Neuronal stem cell (in vitro differentiated cells): ENCODE measurements at regions not wholly inside any gene's neighbourhood (a gene's known extent, or its start where the extent isn't known, plus 50 kb on each side); places are given as distances from the start of the nearest gene placed in this dataset.

ENCODE experiments used
- DNase-seq: peaks from one replicate; pipeline ENCODE4 v3.0.0-alpha.2; 2013; ENCODE audit warnings: low spot score
- H2AFZ ChIP-seq: one replicate; pipeline ENCODE4 v1.6.1; 2013; ENCODE audit warnings: mild to moderate bottlenecking, low read length, inconsistent platforms
- H2AK5ac ChIP-seq: 2 replicates; pipeline ENCODE4 v1.6.1; 2013; ENCODE audit warnings: low read depth, mild to moderate bottlenecking, inconsistent platforms, low read length, moderate library complexity, mixed read lengths
- H2BK120ac ChIP-seq: 2 replicates; pipeline ENCODE4 v1.6.1; 2013; ENCODE audit warnings: low read depth, mild to moderate bottlenecking, inconsistent platforms, low read length, moderate library complexity, mixed read lengths
- H2BK12ac ChIP-seq: one replicate; pipeline ENCODE4 v1.6.1; 2013; ENCODE audit warnings: low read length, inconsistent platforms
- H2BK15ac ChIP-seq: 2 replicates; pipeline ENCODE4 v1.6.1; 2013; ENCODE audit warnings: mild to moderate bottlenecking, low read length, inconsistent platforms, mixed read lengths
- H2BK5ac ChIP-seq: one replicate; pipeline ENCODE4 v1.6.1; 2013; ENCODE audit warnings: inconsistent platforms, mild to moderate bottlenecking, low read length, moderate library complexity
- H3K14ac ChIP-seq: one replicate; pipeline ENCODE4 v1.6.1; 2013; ENCODE audit warnings: low read length, inconsistent platforms
- H3K18ac ChIP-seq: 2 replicates; pipeline ENCODE4 v1.6.1; 2013; ENCODE audit warnings: low read length, inconsistent platforms
- H3K23ac ChIP-seq: 2 replicates; pipeline ENCODE4 v1.6.1; 2013; ENCODE audit warnings: low read depth, mild to moderate bottlenecking, mixed read lengths, low read length, inconsistent platforms; ENCODE audit not compliant: poor library complexity
- H3K27ac ChIP-seq: replicated peaks from 3 replicates; pipeline ENCODE4 v1.5.1; 2013; ENCODE audit warnings: low read length, inconsistent platforms
- H3K27me3 ChIP-seq, 3 experiments: 2 replicates each; pipeline ENCODE4 v1.6.1; 2013; ENCODE audit warnings: low read length in 3 of 3, mild to moderate bottlenecking in 2 of 3, inconsistent platforms in 1 of 3, low read depth in 1 of 3, mixed read lengths in 1 of 3, moderate library complexity in 1 of 3; ENCODE audit not compliant: control insufficient read depth in 3 of 3, insufficient read depth in 3 of 3
- H3K36me3 ChIP-seq, 2 donors: replicated peaks in 1 of 2; 2 replicates each; pipeline ENCODE4 v1.6.1; 2013; ENCODE audit warnings: low read length in 2 of 2; ENCODE audit not compliant: control insufficient read depth in 2 of 2, insufficient read depth in 2 of 2
- H3K4ac ChIP-seq: 2 replicates; pipeline ENCODE4 v1.6.1; 2013; ENCODE audit warnings: inconsistent platforms, mild to moderate bottlenecking, low read length, moderate library complexity
- H3K4me1 ChIP-seq, 2 donors: 1 replicate in 1 of 2; 2 replicates in 1 of 2; pipeline ENCODE4 v1.6.1; 2013; ENCODE audit warnings: low read length in 2 of 2, low read depth in 1 of 2; ENCODE audit not compliant: control insufficient read depth in 2 of 2, insufficient read depth in 1 of 2
- H3K4me2 ChIP-seq: one replicate; pipeline ENCODE4 v1.6.1; 2013; ENCODE audit warnings: mild to moderate bottlenecking, low read length, inconsistent platforms; ENCODE audit not compliant: insufficient read depth, poor library complexity, severe bottlenecking
- H3K4me3 ChIP-seq, 2 donors: 2 replicates each; pipeline ENCODE4 v1.5.1; 2013; ENCODE audit warnings: low read length in 2 of 2, mild to moderate bottlenecking in 2 of 2, inconsistent platforms in 1 of 2, moderate library complexity in 1 of 2
- H3K79me1 ChIP-seq: one replicate; pipeline ENCODE4 v1.6.1; 2013; ENCODE audit warnings: low read depth, mild to moderate bottlenecking, inconsistent platforms, low read length, moderate library complexity
- H3K9ac ChIP-seq: one replicate; pipeline ENCODE4 v1.6.1; 2013; ENCODE audit warnings: mild to moderate bottlenecking, low read depth, low read length, inconsistent platforms; ENCODE audit not compliant: poor library complexity
- H3K9me3 ChIP-seq, 2 donors: replicated peaks in 1 of 2; 2 replicates each; pipeline versions ENCODE3 to v1.6.1; 2013; ENCODE audit warnings: low read length in 2 of 2, mild to moderate bottlenecking in 2 of 2, inconsistent platforms in 1 of 2, low read depth in 1 of 2, mixed read lengths in 1 of 2, moderate library complexity in 1 of 2; ENCODE audit not compliant: control insufficient read depth in 2 of 2, insufficient read depth in 1 of 2
- H4K8ac ChIP-seq: one replicate; pipeline ENCODE4 v1.6.1; 2013; ENCODE audit warnings: low read depth, mild to moderate bottlenecking, inconsistent platforms, low read length, moderate library complexity
- H4K91ac ChIP-seq: one replicate; pipeline ENCODE4 v1.6.1; 2013; ENCODE audit warnings: low read length, low read depth, mild to moderate bottlenecking, inconsistent platforms; ENCODE audit not compliant: poor library complexity
- WGBS, 2 donors: extraction: QIAGEN DNeasy Blood & Tissue Kit; methylation state at CpG; one replicate each; pipeline ENCODE4 v1.1.7; 2013; ENCODE audit warnings: missing lambda C conversion rate in 2 of 2, mixed read lengths in 1 of 2; ENCODE audit not compliant: insufficient read length in 2 of 2, insufficient replicate concordance in 1 of 2; ENCODE audit errors: extremely low coverage in 2 of 2; 5-methylcytosine and 5-hydroxymethylcytosine counted together

DNA sequence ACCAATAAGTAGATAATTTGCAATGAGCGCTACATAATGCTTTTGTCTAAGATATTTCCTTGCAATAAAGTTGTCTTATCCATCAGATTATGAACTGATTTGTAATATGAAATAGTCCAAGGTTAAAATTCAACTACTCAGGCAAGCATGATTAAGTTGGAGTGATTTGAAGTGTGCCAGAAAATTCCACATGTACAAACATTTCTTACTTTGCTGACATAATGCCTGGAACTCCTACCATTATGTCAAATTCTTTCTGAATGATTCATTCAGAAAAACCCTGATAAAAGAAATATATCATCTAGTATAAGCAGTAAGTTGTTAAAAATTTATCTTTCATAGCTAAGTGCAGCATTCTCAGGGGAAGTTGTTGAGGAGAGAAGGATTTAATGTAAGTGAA is 87.3 kb downstream of the CBLN2 start:
- Histone ChIP-seq H3K27ac (no peak overlapping the region), H2BK5ac (no peak overlapping the region), H3K18ac (no peak overlapping the region), H3K23ac (no peak overlapping the region), H3K4me3 (no peak overlapping the region), H4K8ac (no peak overlapping the region), H3K36me3 (no peaks in the 10 kb centered on the region), H3K14ac (no peak overlapping the region), H3K27me3 (no peaks in the 10 kb centered on the region), H2AK5ac (no peak overlapping the region), H4K91ac (no peak overlapping the region), H2AFZ (no peak overlapping the region), H2BK120ac (no peak overlapping the region), H3K4me2 (no peak overlapping the region), H3K9me3 (no peaks in the 10 kb centered on the region), H3K4me1 (no peaks in the 10 kb centered on the region), H3K4ac (no peak overlapping the region), H3K9ac (no peak overlapping the region), H2BK12ac (no peak overlapping the region), H3K79me1 (no peaks in the 10 kb centered on the region), H2BK15ac (no peak overlapping the region)
- no peak for DNase-seq
- no CpG with 5 or more reads among the region's 1 CpG for WGBS, 2 donors

DNA sequence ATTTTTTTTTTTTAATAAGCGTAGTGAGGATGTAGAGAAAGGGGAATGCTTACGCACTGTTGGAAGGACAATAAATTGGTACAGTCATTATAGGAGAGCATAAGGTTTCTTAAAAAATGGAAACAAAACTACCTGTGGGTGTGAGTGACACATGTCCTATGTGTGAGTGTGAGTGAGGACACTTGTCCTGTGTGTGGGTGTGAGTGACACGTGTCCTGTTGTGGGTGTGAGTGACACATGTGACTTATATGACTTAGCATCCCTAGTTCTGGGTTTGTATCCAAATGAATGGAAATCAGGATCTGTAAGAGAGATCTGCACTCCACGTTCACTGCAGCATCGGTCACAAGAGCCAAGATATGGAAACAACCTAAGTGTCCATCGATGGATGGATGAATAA is 91.8 kb downstream of the CBLN2 start:
- Histone ChIP-seq H3K18ac (no peak overlapping the region), H3K27me3 (no peaks in the 10 kb centered on the region), H3K4me3 (no peak overlapping the region), H3K9ac (no peak overlapping the region), H3K27ac (no peak overlapping the region), H3K23ac (no peak overlapping the region), H3K9me3 (peaks cover 0 to 2% of the 10 kb centered on the region in 2 donors), H2BK5ac (no peak overlapping the region), H3K14ac (no peak overlapping the region), H2BK12ac (no peak overlapping the region), H3K79me1 (no peaks in the 10 kb centered on the region), H3K36me3 (no peaks in the 10 kb centered on the region), H4K91ac (no peak overlapping the region), H2AFZ (no peak overlapping the region), H4K8ac (no peak overlapping the region), H3K4ac (no peak overlapping the region), H2AK5ac (no peak overlapping the region), H3K4me1 (no peaks in the 10 kb centered on the region), H3K4me2 (no peak overlapping the region), H2BK15ac (no peak overlapping the region), H2BK120ac (no peak overlapping the region)
- 100% methylated on average over 1 of the region's 6 CpGs; no CpG with 5 or more reads in 1 of the 2 donors for WGBS, 2 donors
- no peak for DNase-seq

DNA sequence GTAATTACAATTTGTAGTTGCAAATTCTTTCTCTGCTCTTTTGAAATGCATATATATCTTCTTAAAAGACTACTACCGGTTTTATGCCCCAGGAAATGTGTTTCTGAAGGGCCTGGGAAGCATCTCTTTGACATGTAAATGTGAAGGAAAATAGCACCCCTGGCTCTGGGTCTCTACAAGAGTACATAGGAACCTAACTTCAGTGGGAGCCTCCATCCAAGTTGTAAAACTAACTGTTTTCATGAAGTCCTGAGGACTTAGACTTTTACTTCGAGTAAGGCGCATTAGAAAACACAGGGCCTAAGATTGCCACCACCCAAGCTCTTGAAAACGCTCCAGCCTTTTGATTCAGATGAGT is 99.4 kb downstream of the CBLN2 start:
- Histone ChIP-seq H3K27ac (no peak overlapping the region), H3K27me3 (no peaks in the 10 kb centered on the region), H3K23ac (no peak overlapping the region), H3K9ac (no peak overlapping the region), H3K4me2 (no peak overlapping the region), H3K14ac (no peak overlapping the region), H4K8ac (no peak overlapping the region), H3K4ac (no peak overlapping the region), H2BK12ac (no peak overlapping the region), H4K91ac (no peak overlapping the region), H3K4me1 (peaks cover 0 to 4% of the 10 kb centered on the region in 2 donors), H2AK5ac (no peak overlapping the region), H2BK120ac (no peak overlapping the region), H2AFZ (peak overlapping the region; percentile 55), H3K36me3 (no peaks in the 10 kb centered on the region), H3K4me3 (no peak overlapping the region), H3K9me3 (no peaks in the 10 kb centered on the region), H3K79me1 (no peaks in the 10 kb centered on the region), H2BK15ac (no peak overlapping the region), H3K18ac (no peak overlapping the region), H2BK5ac (no peak overlapping the region)
- WGBS, 2 donors, result no CpG with 5 or more reads among the region's 4 CpGs
- DNase-seq, result no peak

DNA sequence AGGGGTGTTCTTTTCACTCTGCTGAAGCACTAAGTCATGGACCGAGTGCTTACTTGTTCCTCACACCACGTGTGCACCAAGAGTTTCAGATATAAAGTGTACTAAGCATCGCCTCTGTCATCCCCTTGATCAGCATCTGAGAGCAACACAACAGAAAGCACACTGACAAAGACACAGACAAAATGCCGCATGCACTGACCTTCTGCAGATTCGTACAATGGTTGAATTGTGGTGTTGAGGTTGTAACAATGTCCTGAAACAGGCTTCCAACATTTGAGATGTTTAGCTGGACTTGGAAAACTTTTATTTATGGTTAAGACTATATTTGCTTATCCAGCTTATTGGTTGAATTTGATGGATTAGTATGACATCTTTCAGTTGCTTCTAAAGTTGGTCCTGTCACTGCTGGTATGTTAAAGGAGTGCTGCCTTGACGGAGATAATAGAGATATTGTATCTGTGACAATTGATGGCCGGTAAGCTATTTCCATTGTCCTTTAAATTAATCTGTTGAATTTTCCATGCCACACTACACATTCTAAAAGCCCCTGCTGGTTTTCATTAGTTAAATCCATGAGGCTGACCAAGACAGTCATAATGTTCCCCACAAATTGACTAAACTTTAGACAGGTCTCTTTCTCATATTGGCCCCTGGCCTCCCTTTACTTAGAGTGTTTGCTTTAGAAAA is 99.9 kb downstream of the CBLN2 start:
- Histone ChIP-seq H2BK5ac (no peak overlapping the region), H3K36me3 (no peaks in the 10 kb centered on the region), H2AK5ac (no peak overlapping the region), H4K8ac (no peak overlapping the region), H3K4me1 (peaks cover 0 to 4% of the 10 kb centered on the region in 2 donors), H4K91ac (no peak overlapping the region), H3K27me3 (no peaks in the 10 kb centered on the region), H3K79me1 (no peaks in the 10 kb centered on the region), H3K18ac (no peak overlapping the region), H3K4ac (no peak overlapping the region), H2AFZ (peak overlapping the region; percentile 55), H3K23ac (no peak overlapping the region), H3K9me3 (no peaks in the 10 kb centered on the region), H3K27ac (no peak overlapping the region), H2BK15ac (no peak overlapping the region), H3K4me3 (no peak overlapping the region), H2BK12ac (no peak overlapping the region), H2BK120ac (no peak overlapping the region), H3K14ac (no peak overlapping the region), H3K9ac (no peak overlapping the region), H3K4me2 (no peak overlapping the region)
- no peak for DNase-seq
- no CpG with 5 or more reads among the region's 7 CpGs for WGBS, 2 donors
